ENCODE measurements at regions not wholly inside any gene's neighbourhood (a gene's known extent, or its start where the extent isn't known, plus 50 kb on each side); places are given as distances from the start of the nearest gene placed in this dataset.

DNA sequence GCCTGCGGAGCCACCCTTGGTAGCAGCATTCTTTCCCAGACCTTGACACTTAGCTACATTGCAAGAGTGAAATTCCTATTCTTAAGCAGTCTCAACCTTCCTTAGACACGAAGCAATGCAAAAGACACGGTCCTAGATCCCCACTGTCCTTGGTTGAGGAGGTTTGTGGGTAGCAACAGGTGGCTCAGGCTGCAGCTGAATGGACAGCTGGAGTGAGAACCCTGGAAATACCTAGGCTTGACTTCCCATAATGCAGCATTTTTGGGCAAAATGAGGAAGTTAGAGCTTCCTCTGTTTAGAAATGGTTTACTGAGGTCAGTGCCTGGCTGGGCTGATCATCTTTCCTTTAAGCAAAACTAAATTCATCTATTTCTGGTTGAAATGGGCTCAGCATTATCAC, 296.6 kb downstream of the RFC3 start:
- no peak overlapping the region for H3K27ac Mint-ChIP-seq (ENCODE audit: unreplicated experiment)
- no peaks in the 10 kb centered on the region for H3K27me3 ChIP-seq (replicated peaks; ENCODE audit: control insufficient read depth, insufficient read depth, low read length)
- ChIA-PET POLR2A (no interaction called here), CTCF (no interaction called here)
- H3K4me3 Mint-ChIP-seq (ENCODE audit: unreplicated experiment): no peak overlapping the region
- no peaks in the 10 kb centered on the region for H3K36me3 Mint-ChIP-seq (ENCODE audit: insufficient read depth, unreplicated experiment)
- H3K27me3 Mint-ChIP-seq (ENCODE audit: insufficient read depth, unreplicated experiment): no peaks in the 10 kb centered on the region
- H3K4me1 Mint-ChIP-seq (ENCODE audit: low read depth, unreplicated experiment): peaks cover 6% of the 10 kb centered on the region
- H3K9me3 Mint-ChIP-seq (ENCODE audit: unreplicated experiment): peaks cover 8% of the 10 kb centered on the region
- no peaks in the 10 kb centered on the region for H3K9me3 ChIP-seq
- no peak overlapping the region for H3K4me3 ChIP-seq (ENCODE audit: low read depth, low read length)
- no TSS peak for BruUV-seq (replicated peaks)
- intact Hi-C loops (cut with micrococcal nuclease; ENCODE audit: unreplicated experiment): no loop called here
- H3K36me3 ChIP-seq (ENCODE audit: control insufficient read depth, insufficient read depth, low read length): no peaks in the 10 kb centered on the region
- TF ChIP-seq, protein P1, sequence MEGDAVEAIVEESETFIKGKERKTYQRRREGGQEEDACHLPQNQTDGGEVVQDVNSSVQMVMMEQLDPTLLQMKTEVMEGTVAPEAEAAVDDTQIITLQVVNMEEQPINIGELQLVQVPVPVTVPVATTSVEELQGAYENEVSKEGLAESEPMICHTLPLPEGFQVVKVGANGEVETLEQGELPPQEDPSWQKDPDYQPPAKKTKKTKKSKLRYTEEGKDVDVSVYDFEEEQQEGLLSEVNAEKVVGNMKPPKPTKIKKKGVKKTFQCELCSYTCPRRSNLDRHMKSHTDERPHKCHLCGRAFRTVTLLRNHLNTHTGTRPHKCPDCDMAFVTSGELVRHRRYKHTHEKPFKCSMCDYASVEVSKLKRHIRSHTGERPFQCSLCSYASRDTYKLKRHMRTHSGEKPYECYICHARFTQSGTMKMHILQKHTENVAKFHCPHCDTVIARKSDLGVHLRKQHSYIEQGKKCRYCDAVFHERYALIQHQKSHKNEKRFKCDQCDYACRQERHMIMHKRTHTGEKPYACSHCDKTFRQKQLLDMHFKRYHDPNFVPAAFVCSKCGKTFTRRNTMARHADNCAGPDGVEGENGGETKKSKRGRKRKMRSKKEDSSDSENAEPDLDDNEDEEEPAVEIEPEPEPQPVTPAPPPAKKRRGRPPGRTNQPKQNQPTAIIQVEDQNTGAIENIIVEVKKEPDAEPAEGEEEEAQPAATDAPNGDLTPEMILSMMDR (IDR thresholded peaks at IDR 0.05; ENCODE audit: insufficient read depth in 1 of 2, low read depth in 1 of 2, low read length in 1 of 2, severe bottlenecking in 1 of 2, unreplicated experiment in 1 of 2): no peak
- no peak for DNase-seq
- H3K4me1 ChIP-seq: no peaks in the 10 kb centered on the region

- H3K27me3 Mint-ChIP-seq (ENCODE audit: insufficient read depth, unreplicated experiment): peaks cover 7% of the 10 kb centered on the region
- no peak for DNase-seq
- Histone ChIP-seq H3K4me3 (ENCODE audit: low read depth, low read length) (no peak overlapping the region), H3K9me3 (no peaks in the 10 kb centered on the region), H3K36me3 (ENCODE audit: control insufficient read depth, insufficient read depth, low read length) (no peaks in the 10 kb centered on the region), H3K27me3 (replicated peaks; ENCODE audit: control insufficient read depth, insufficient read depth, low read length) (no peaks in the 10 kb centered on the region), H3K4me1 (no peaks in the 10 kb centered on the region)
- no peaks in the 10 kb centered on the region for H3K36me3 Mint-ChIP-seq (ENCODE audit: insufficient read depth, unreplicated experiment)
- no peak overlapping the region for H3K4me3 Mint-ChIP-seq (ENCODE audit: unreplicated experiment)
- intact Hi-C loops (cut with micrococcal nuclease; ENCODE audit: unreplicated experiment): no loop called here
- H3K9me3 Mint-ChIP-seq (ENCODE audit: unreplicated experiment): peaks cover 8% of the 10 kb centered on the region
- ChIA-PET POLR2A (no interaction called here), CTCF (no interaction called here)
- H3K27ac Mint-ChIP-seq (ENCODE audit: unreplicated experiment): no peak overlapping the region
- TF ChIP-seq, protein P1 (IDR thresholded peaks at IDR 0.05; ENCODE audit: insufficient read depth in 1 of 2, low read depth in 1 of 2, low read length in 1 of 2, severe bottlenecking in 1 of 2, unreplicated experiment in 1 of 2): no peak
- BruUV-seq (replicated peaks): no TSS peak
- H3K4me1 Mint-ChIP-seq (ENCODE audit: low read depth, unreplicated experiment): peaks cover 6% of the 10 kb centered on the region
Measured at GRCh38 chr13:34116651-34117050, 298.7 kb downstream of the RFC3 start.

GRCh38 chr13:34124666-34125306, 306.8 kb downstream of the RFC3 start:
- H3K9me3 Mint-ChIP-seq (ENCODE audit: unreplicated experiment): peaks cover 8% of the 10 kb centered on the region
- ChIA-PET POLR2A (no interaction called here), CTCF (no interaction called here)
- intact Hi-C loops (cut with micrococcal nuclease; ENCODE audit: unreplicated experiment): no loop called here
- Histone ChIP-seq H3K4me3 (ENCODE audit: low read depth, low read length) (no peak overlapping the region), H3K36me3 (ENCODE audit: control insufficient read depth, insufficient read depth, low read length) (no peaks in the 10 kb centered on the region), H3K9me3 (no peaks in the 10 kb centered on the region), H3K27me3 (replicated peaks; ENCODE audit: control insufficient read depth, insufficient read depth, low read length) (no peaks in the 10 kb centered on the region; the same call in 1 of the 2 replicates), H3K4me1 (no peaks in the 10 kb centered on the region)
- H3K27ac Mint-ChIP-seq (ENCODE audit: unreplicated experiment): no peak overlapping the region
- TF ChIP-seq, protein P1 (IDR thresholded peaks at IDR 0.05; ENCODE audit: insufficient read depth in 1 of 2, low read depth in 1 of 2, low read length in 1 of 2, severe bottlenecking in 1 of 2, unreplicated experiment in 1 of 2): no peak
- H3K4me1 Mint-ChIP-seq (ENCODE audit: low read depth, unreplicated experiment): no peaks in the 10 kb centered on the region
- no TSS peak for BruUV-seq (replicated peaks)
- no peak overlapping the region for H3K4me3 Mint-ChIP-seq (ENCODE audit: unreplicated experiment)
- DNase-seq: no peak
- H3K27me3 Mint-ChIP-seq (ENCODE audit: insufficient read depth, unreplicated experiment): peaks cover 7% of the 10 kb centered on the region
- no peaks in the 10 kb centered on the region for H3K36me3 Mint-ChIP-seq (ENCODE audit: insufficient read depth, unreplicated experiment)

Data from Caco-2 (cell line).